ENCODE measurements at regions not wholly inside any gene's neighbourhood (a gene's known extent, or its start where the extent isn't known, plus 50 kb on each side); places are given as distances from the start of the nearest gene placed in this dataset.

GRCh38 chr2:146624430-146625160, 1220.2 kb upstream of the ACVR2A start:
- Histone ChIP-seq H3K4me2 (no peak overlapping the region), H3K9me2 (ENCODE audit: insufficient read depth) (no peaks in the 10 kb centered on the region), H3K27me3 (ENCODE audit: insufficient read depth) (no peaks in the 10 kb centered on the region), H3K4me3 (no peak overlapping the region), H3K36me3 (ENCODE audit: insufficient read depth) (no peaks in the 10 kb centered on the region), H2AFZ (no peak overlapping the region), H3K27ac (ENCODE audit: low read depth) (no peak overlapping the region), H3K4me1 (ENCODE audit: insufficient read depth) (no peaks in the 10 kb centered on the region), H3F3A (replicated peaks; ENCODE audit: low read depth) (no peaks in the 10 kb centered on the region), H3K79me2 (replicated peaks; ENCODE audit: insufficient read depth) (no peaks in the 10 kb centered on the region), H4K20me1 (replicated peaks; ENCODE audit: insufficient read depth) (no peaks in the 10 kb centered on the region)
- ATAC-seq = no peak
- Mint-ChIP-seq H3K4me1 (peaks cover 2% of the 10 kb centered on the region; the same call in 1 of the 3 replicates), H3K9me3 (no peaks in the 10 kb centered on the region), H3K36me3 (ENCODE audit: low read depth) (no peaks in the 10 kb centered on the region), H3K4me3 (no peak overlapping the region), H3K27me3 (ENCODE audit: insufficient read depth, low read depth, poor library complexity) (no peaks in the 10 kb centered on the region), H3K27ac (no peak overlapping the region)
- TF ChIP-seq ZNF114 (CRISPR knock-in tag; IDR thresholded peaks at IDR 0.05) = no peak
- no peak for TF ChIP-seq POLR2AphosphoS5 (IDR thresholded peaks at IDR 0.05; ENCODE audit: low read depth)
- no peak for TF ChIP-seq REST (IDR thresholded peaks at IDR 0.05; ENCODE audit: unreplicated experiment)
- TF ChIP-seq EZH2phosphoT487 (IDR thresholded peaks at IDR 0.05; ENCODE audit: unreplicated experiment) = no peak
- DNase-seq (ENCODE audit: low spot score) = no peak

GRCh38 chr2:146623771-146624170, 1221.1 kb upstream of the ACVR2A start:
- Mint-ChIP-seq H3K36me3 (ENCODE audit: low read depth) (peaks cover 5% of the 10 kb centered on the region; the same call in 2 of the 3 replicates), H3K27me3 (ENCODE audit: insufficient read depth, low read depth, poor library complexity) (no peaks in the 10 kb centered on the region), H3K9me3 (peaks cover 5% of the 10 kb centered on the region), H3K27ac (peak overlapping the region; percentile 75; the same call in 1 of the 2 replicates), H3K4me3 (no peak overlapping the region), H3K4me1 (peaks cover 2% of the 10 kb centered on the region; the same call in 1 of the 3 replicates)
- Histone ChIP-seq H3K27ac (ENCODE audit: low read depth) (no peak overlapping the region), H3K79me2 (replicated peaks; ENCODE audit: insufficient read depth) (no peaks in the 10 kb centered on the region), H3K4me2 (no peak overlapping the region), H2AFZ (no peak overlapping the region), H3K9me2 (ENCODE audit: insufficient read depth) (no peaks in the 10 kb centered on the region), H3K4me3 (no peak overlapping the region), H3K36me3 (ENCODE audit: insufficient read depth) (no peaks in the 10 kb centered on the region), H3K27me3 (ENCODE audit: insufficient read depth) (no peaks in the 10 kb centered on the region), H3K4me1 (ENCODE audit: insufficient read depth) (no peaks in the 10 kb centered on the region), H4K20me1 (replicated peaks; ENCODE audit: insufficient read depth) (no peaks in the 10 kb centered on the region), H3F3A (replicated peaks; ENCODE audit: low read depth) (no peaks in the 10 kb centered on the region)
- DNase-seq (ENCODE audit: low spot score) (no peak), ATAC-seq (no peak)
- TF ChIP-seq STAT1 (IDR thresholded peaks at IDR 0.05; ENCODE audit: unreplicated experiment) (no peak), ZNF462 (CRISPR knock-in tag; IDR thresholded peaks at IDR 0.05) (no peak), REST (IDR thresholded peaks at IDR 0.05; ENCODE audit: unreplicated experiment) (no peak), CREB1 (CRISPR knock-in tag; IDR thresholded peaks at IDR 0.05; ENCODE audit: low read depth) (no peak), POLR2AphosphoS5 (IDR thresholded peaks at IDR 0.05; ENCODE audit: low read depth) (no peak)

All from GM23338 (cell line).